Medulla oblongata (tissue), 1 donor: ENCODE measurements at regions not wholly inside any gene's neighbourhood (a gene's known extent, or its start where the extent isn't known, plus 50 kb on each side); places are given as distances from the start of the nearest gene placed in this dataset.
"Not testable (repeated sequence)": the region's sequence is repeated elsewhere in the genome, so short reads cannot be mapped to it uniquely, and the experiment has no call there.

Experiments used
- DNase-seq: peaks from one replicate; pipeline ENCODE4 v3.0.0-alpha.2; 2015; ENCODE audit errors: extremely low spot score

- DNase-seq = no peak
These were observed 765.7 kb upstream of the IGFBP7 start for GRCh38 chr4:57875829-57876392.

- DNase-seq = no peak
These were observed 756.4 kb upstream of the IGFBP7 start for GRCh38 chr4:57866468-57867171.

GRCh38 chr4:57865264-57865663, 755.1 kb upstream of the IGFBP7 start:
- DNase-seq = no peak

GRCh38 chr4:57854748-57855147, 744.6 kb upstream of the IGFBP7 start:
- no peak for DNase-seq

- no peak for DNase-seq
These were observed 740.0 kb upstream of the IGFBP7 start for GRCh38 chr4:57850141-57850540.

- DNase-seq = no peak
These were observed 721.9 kb upstream of the IGFBP7 start for GRCh38 chr4:57832083-57832482.

GRCh38 chr4:57789666-57790065, 679.5 kb upstream of the IGFBP7 start:
- no peak for DNase-seq

GRCh38 chr4:57777876-57778275, 667.7 kb upstream of the IGFBP7 start:
- DNase-seq = no peak

- DNase-seq = no peak
These were observed 664.5 kb upstream of the IGFBP7 start for GRCh38 chr4:57774681-57775080.

GRCh38 chr4:57774171-57774570, 664.0 kb upstream of the IGFBP7 start:
- DNase-seq = no peak

GRCh38 chr4:57766341-57766740, 656.2 kb upstream of the IGFBP7 start:
- no peak for DNase-seq

GRCh38 chr4:57764856-57765255, 654.7 kb upstream of the IGFBP7 start:
- peak; percentile 48 for DNase-seq

- DNase-seq = no peak
These were observed 652.9 kb upstream of the IGFBP7 start for GRCh38 chr4:57763070-57763469.

GRCh38 chr4:57740625-57741190, 630.5 kb upstream of the IGFBP7 start:
- no peak for DNase-seq

GRCh38 chr4:57736781-57737180, 626.6 kb upstream of the IGFBP7 start:
- DNase-seq = no peak

GRCh38 chr4:57734104-57734670, 624.0 kb upstream of the IGFBP7 start:
- DNase-seq = no peak

GRCh38 chr4:57729775-57730570, 619.8 kb upstream of the IGFBP7 start:
- not testable (repeated sequence) for DNase-seq

- no peak for DNase-seq
These were observed 616.0 kb upstream of the IGFBP7 start for GRCh38 chr4:57726154-57726553.

- no peak for DNase-seq
These were observed 609.3 kb upstream of the IGFBP7 start for GRCh38 chr4:57719456-57719855.

GRCh38 chr4:57714313-57714712, 604.1 kb upstream of the IGFBP7 start:
- not testable (repeated sequence) for DNase-seq

GRCh38 chr4:57710053-57710452, 599.9 kb upstream of the IGFBP7 start:
- no peak for DNase-seq

GRCh38 chr4:57691370-57691769, 581.2 kb upstream of the IGFBP7 start:
- no peak for DNase-seq
